ENCODE measurements at regions not wholly inside any gene's neighbourhood (a gene's known extent, or its start where the extent isn't known, plus 50 kb on each side); places are given as distances from the start of the nearest gene placed in this dataset.

DNA sequence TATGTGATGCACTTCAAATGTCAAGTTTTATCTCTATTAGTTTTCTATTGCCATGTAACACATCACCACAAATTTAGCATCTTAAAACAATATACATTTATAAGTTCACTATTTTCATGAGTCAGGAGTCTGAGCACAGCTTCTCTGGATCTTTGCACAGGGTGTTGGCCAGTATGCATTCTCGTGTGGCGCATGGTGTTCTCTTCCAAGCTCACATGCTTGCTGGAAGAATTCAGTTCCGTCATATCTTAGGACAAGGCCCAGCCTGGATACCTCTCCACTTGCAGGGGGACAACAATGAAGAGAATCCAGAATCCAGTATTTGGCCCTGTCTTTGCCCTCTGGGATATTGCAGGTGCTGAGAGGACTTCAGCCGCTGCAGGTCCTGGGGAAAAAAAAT lies 51.0 kb upstream of the ECI2 start:
- Histone ChIP-seq H3K27me3 (ENCODE audit: low read depth) (no peaks in the 10 kb centered on the region), H3K4me3 (no peak overlapping the region), H3K36me3 (no peaks in the 10 kb centered on the region), H3K27ac (replicated peaks) (no peak overlapping the region), H3K4me1 (no peaks in the 10 kb centered on the region), H3K9me3 (replicated peaks) (no peaks in the 10 kb centered on the region)
- no peak for DNase-seq
- intact Hi-C loops (cut with micrococcal nuclease): no loop called here
- TF ChIP-seq, protein P1, sequence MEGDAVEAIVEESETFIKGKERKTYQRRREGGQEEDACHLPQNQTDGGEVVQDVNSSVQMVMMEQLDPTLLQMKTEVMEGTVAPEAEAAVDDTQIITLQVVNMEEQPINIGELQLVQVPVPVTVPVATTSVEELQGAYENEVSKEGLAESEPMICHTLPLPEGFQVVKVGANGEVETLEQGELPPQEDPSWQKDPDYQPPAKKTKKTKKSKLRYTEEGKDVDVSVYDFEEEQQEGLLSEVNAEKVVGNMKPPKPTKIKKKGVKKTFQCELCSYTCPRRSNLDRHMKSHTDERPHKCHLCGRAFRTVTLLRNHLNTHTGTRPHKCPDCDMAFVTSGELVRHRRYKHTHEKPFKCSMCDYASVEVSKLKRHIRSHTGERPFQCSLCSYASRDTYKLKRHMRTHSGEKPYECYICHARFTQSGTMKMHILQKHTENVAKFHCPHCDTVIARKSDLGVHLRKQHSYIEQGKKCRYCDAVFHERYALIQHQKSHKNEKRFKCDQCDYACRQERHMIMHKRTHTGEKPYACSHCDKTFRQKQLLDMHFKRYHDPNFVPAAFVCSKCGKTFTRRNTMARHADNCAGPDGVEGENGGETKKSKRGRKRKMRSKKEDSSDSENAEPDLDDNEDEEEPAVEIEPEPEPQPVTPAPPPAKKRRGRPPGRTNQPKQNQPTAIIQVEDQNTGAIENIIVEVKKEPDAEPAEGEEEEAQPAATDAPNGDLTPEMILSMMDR (IDR thresholded peaks at IDR 0.05; ENCODE audit: borderline replicate concordance): no peak

DNA sequence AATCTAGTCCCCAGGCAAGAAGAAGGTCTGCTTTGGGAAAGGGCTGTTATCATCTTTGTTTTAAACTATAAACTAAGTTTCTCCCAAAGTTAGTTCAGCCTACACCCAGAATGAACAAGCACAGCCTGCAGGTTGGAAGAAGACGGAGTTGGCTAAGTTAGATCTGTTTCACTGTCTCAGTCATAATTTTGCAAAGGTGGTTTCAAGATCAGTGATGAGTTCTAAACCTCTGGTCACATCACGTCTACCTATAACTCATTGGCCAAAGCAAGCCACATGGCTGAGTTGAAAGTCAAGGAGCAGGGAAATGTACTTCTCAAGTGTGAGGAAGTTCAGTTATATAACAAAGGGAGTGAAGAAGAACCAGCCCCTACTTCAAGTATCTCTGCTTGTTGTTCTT lies 50.5 kb upstream of the ECI2 start:
- Histone ChIP-seq H3K9me3 (replicated peaks) (no peaks in the 10 kb centered on the region), H3K27ac (replicated peaks) (no peak overlapping the region), H3K4me1 (no peaks in the 10 kb centered on the region), H3K4me3 (no peak overlapping the region), H3K27me3 (ENCODE audit: low read depth) (no peaks in the 10 kb centered on the region), H3K36me3 (no peaks in the 10 kb centered on the region)
- DNase-seq: no peak
- TF ChIP-seq, protein P1 (IDR thresholded peaks at IDR 0.05; ENCODE audit: borderline replicate concordance): no peak
- intact Hi-C loops (cut with micrococcal nuclease): no loop called here

DNA sequence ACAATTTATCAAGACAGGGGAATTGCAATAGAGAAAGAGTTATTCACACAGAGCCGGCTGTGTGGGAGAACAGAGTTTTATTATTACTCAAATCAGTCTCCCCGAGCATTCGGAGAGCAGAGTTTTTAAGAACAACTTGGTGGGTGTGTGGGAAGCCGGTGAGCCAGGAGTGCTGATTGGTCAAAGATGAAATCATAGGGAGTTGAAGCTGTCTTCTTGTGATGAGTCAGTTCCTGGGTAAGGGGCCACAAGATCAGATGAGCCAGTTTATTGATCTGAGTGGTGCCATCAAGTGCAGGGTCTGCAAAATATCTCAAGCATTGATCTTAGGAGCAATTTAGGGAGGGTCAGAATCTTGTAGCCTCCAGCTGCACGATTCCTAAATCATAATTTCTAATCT lies 50.0 kb upstream of the ECI2 start:
- Histone ChIP-seq H3K4me1 (no peaks in the 10 kb centered on the region), H3K4me3 (no peak overlapping the region), H3K9me3 (replicated peaks) (no peaks in the 10 kb centered on the region), H3K27me3 (ENCODE audit: low read depth) (no peaks in the 10 kb centered on the region), H3K36me3 (no peaks in the 10 kb centered on the region), H3K27ac (replicated peaks) (no peak overlapping the region)
- intact Hi-C loops (cut with micrococcal nuclease): no loop called here
- DNase-seq: no peak
- TF ChIP-seq, protein P1 (IDR thresholded peaks at IDR 0.05; ENCODE audit: borderline replicate concordance): no peak
